HepG2 (cell line): ENCODE measurements at regions not wholly inside any gene's neighbourhood (a gene's known extent, or its start where the extent isn't known, plus 50 kb on each side); places are given as distances from the start of the nearest gene placed in this dataset.

Experiments used
- ATAC-seq: fragments of 200-7000 bp; cut with Tn5 transposase; 3 replicates; pipeline ENCODE4 v1.9.1; 2020; ENCODE audit warnings: mild to moderate bottlenecking, moderate library complexity
- BruUV-seq: library from RNA; stranded (reverse); fragments of 400-500 nt; replicated peaks from 2 replicates; lab custom pipeline; 2021; lab: Mats Ljungman, UMichigan
- CTCF ChIA-PET: fragments of 300-600 bp; formaldehyde crosslinking; extraction: SDS; loops from one replicate; lab custom pipeline; 2021; ENCODE audit warnings: low total read pairs, inconsistent platforms, low intra/inter-chr PET ratio; lab: Yijun Ruan, JAX
- POLR2A ChIA-PET: fragments of 350-600 bp; sonication (Branson Sonifier 250); formaldehyde crosslinking; loops from one replicate; lab custom pipeline; 2020; ENCODE audit warnings: antibody characterized with exemption, inconsistent platforms; lab: Yijun Ruan, JAX
- DNase-seq: peaks from one replicate; pipeline ENCODE4 v3.0.0-alpha.2; 2015; ENCODE audit warnings: low spot score
- FAIRE-seq: peaks from 3 replicates; lab custom pipeline; 2011; peaks lifted over from hg19 to GRCh38; lab: Jason Lieb, UNC
- H2AFZ ChIP-seq: one replicate; pipeline ENCODE4 v1.6.1; 2011; ENCODE audit warnings: low read length, inconsistent platforms
- H3K27ac ChIP-seq: fragments of 300-600 bp; 3 replicates; pipeline ENCODE4 v1.8.0; 2011; ENCODE audit warnings: mixed run types, mild to moderate bottlenecking, mixed read lengths, low read length, inconsistent platforms; ENCODE audit not compliant: insufficient read depth; ENCODE audit errors: extremely low read length
- H3K27me3 ChIP-seq, 2 experiments: fragments of 200-600 bp in 1 of 2; 2 replicates in 1 of 2; 3 replicates in 1 of 2; pipeline versions ENCODE4 v1.6.0 to v1.8.0; 2011; ENCODE audit warnings: low read length in 2 of 2, mild to moderate bottlenecking in 2 of 2, moderate library complexity in 2 of 2, inconsistent platforms in 1 of 2; ENCODE audit not compliant: insufficient read depth in 2 of 2, control insufficient read depth in 1 of 2
- H3K36me3 ChIP-seq, 2 experiments: fragments of 200-600 bp in 1 of 2; replicated peaks in 1 of 2; 2 replicates in 1 of 2; 3 replicates in 1 of 2; pipeline versions ENCODE4 v1.5.1 to v1.8.0; 2011; ENCODE audit warnings: low read length in 2 of 2, inconsistent platforms in 1 of 2; ENCODE audit not compliant: insufficient read depth in 2 of 2, control insufficient read depth in 1 of 2
- H3K4me1 ChIP-seq: 2 replicates; pipeline ENCODE4 v1.5.1; 2012; ENCODE audit warnings: low read length, inconsistent platforms; ENCODE audit not compliant: insufficient read depth
- H3K4me2 ChIP-seq: 2 replicates; pipeline ENCODE4 v1.6.0; 2011; ENCODE audit warnings: low read depth, low read length, inconsistent platforms
- H3K4me3 ChIP-seq, 3 experiments: fragments of 200-600 bp in 1 of 3; sonication (generic), shearing (Covaris generic) in 1 of 3; replicated peaks in 1 of 3; 2 replicates each; pipeline ENCODE4 v1.5.1; 2011 to 2016; ENCODE audit warnings: low read length in 3 of 3, inconsistent platforms in 2 of 3, low read depth in 2 of 3, mild to moderate bottlenecking in 2 of 3, control low read depth in 1 of 3, mixed read lengths in 1 of 3; ENCODE audit not compliant: insufficient read depth in 1 of 3
- H3K79me2 ChIP-seq: one replicate; pipeline ENCODE4 v1.6.1; 2011; ENCODE audit warnings: low read length, inconsistent platforms; ENCODE audit not compliant: insufficient read depth
- H3K9ac ChIP-seq: 2 replicates; pipeline ENCODE4 v1.6.0; 2011; ENCODE audit warnings: mild to moderate bottlenecking, low read depth, low read length, inconsistent platforms; ENCODE audit not compliant: insufficient read depth
- H3K9me3 ChIP-seq: 2 replicates; pipeline ENCODE4 v1.5.1; 2012; ENCODE audit warnings: mild to moderate bottlenecking, low read length
- H4K20me1 ChIP-seq: 2 replicates; pipeline ENCODE4 v1.6.0; 2011; ENCODE audit warnings: inconsistent platforms, mild to moderate bottlenecking, low read length, moderate library complexity; ENCODE audit not compliant: insufficient read depth
- FLYWCH1 ChIP-seq: sonication (generic); formaldehyde crosslinking; IDR thresholded peaks from 2 replicates; pipeline ENCODE4 v1.8.1; 2023; ENCODE audit warnings: mild to moderate bottlenecking, missing genetic modification reagents
- FOXM1 ChIP-seq: sonication (generic); formaldehyde crosslinking; IDR thresholded peaks from 2 replicates; pipeline ENCODE4 v1.5.0; 2020; ENCODE audit warnings: missing genetic modification reagents
- HDAC1 ChIP-seq: sonication (generic); formaldehyde crosslinking; IDR thresholded peaks from 2 replicates; pipeline ENCODE4 v1.5.1; 2020; ENCODE audit warnings: mild to moderate bottlenecking, missing genetic modification reagents
- KDM1A ChIP-seq: IDR thresholded peaks from 2 replicates; pipeline ENCODE4 v1.6.1; 2016; ENCODE audit warnings: missing compliant biosample characterization
- NBN ChIP-seq: fragments of 450-650 bp; conservative IDR thresholded peaks from 2 replicates; pipeline ENCODE4 v1.6.1; 2017
- SALL1 ChIP-seq: sonication (generic); formaldehyde crosslinking; IDR thresholded peaks from 2 replicates; pipeline ENCODE4 v1.8.0; 2022; ENCODE audit warnings: mild to moderate bottlenecking, missing genetic modification reagents
- SP1 ChIP-seq, 2 experiments: fragments of 450-650 bp in 1 of 2; sonication (generic) in 1 of 2; formaldehyde crosslinking in 1 of 2; IDR thresholded peaks; 2 replicates each; pipeline versions ENCODE4 v1.4.0 to v1.6.1; 2016 to 2020; ENCODE audit warnings: missing genetic modification reagents in 1 of 2
- ZNF337 ChIP-seq: sonication (generic); formaldehyde crosslinking; IDR thresholded peaks from 2 replicates; pipeline ENCODE4 v1.5.1; 2020; ENCODE audit warnings: missing genetic modification reagents, low read depth, mild to moderate bottlenecking, borderline replicate concordance
- ZNF382 ChIP-seq: sonication (generic); formaldehyde crosslinking; IDR thresholded peaks from 2 replicates; pipeline ENCODE4 v1.5.0; 2020; ENCODE audit warnings: missing genetic modification reagents, mild to moderate bottlenecking, borderline replicate concordance
- ZNF784 ChIP-seq: sonication (generic); formaldehyde crosslinking; IDR thresholded peaks from 2 replicates; pipeline ENCODE4 v1.5.1; 2020; ENCODE audit warnings: missing genetic modification reagents, mild to moderate bottlenecking, borderline replicate concordance
- WGBS: methylation state at CpG from one replicate; pipeline ENCODE4 v1.1.6; 2017; ENCODE audit warnings: low lambda C conversion rate; 5-methylcytosine and 5-hydroxymethylcytosine counted together
- in situ Hi-C: cut with HindIII; loops from 2 replicates; pipeline ENCODE4 v1.10.0; 2017; ENCODE audit warnings: low pct_unique_long_range_greater_than_20kb; ENCODE audit not compliant: extremely low pct_ligation_motif_present
- intact Hi-C: fragments of 100-400 bp; cut with micrococcal nuclease; formaldehyde crosslinking; loops from one replicate; pipeline ENCODE4 v1.10.0; 2022; ENCODE audit not compliant: unreplicated experiment
- TF ChIP-seq, protein P1 (sequence below): sonication (generic); formaldehyde crosslinking; IDR thresholded peaks from 2 replicates; pipeline ENCODE4 v1.8.1; 2023; ENCODE audit warnings: mild to moderate bottlenecking, missing genetic modification reagents

DNA sequence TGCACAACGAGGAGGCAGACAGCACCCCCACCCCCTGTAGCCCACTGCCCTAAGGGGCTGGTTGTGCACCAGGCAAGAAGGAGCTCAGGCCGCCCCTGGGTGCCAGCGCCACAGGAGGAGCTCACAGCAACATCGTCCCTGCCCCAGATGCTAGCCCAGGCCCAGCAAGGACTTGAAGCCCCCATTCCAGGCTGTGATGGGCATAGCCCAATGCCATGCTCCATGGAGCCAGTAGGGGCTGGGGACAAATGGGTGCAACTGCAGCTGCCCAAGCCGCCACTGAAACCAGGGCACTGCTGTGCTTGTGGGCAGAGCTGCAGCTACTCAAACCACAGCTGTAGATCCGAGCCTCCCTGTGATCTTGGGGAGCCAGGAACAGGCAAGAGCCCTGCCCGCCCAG, 241.3 kb upstream of the GIMD1 start:
- in situ Hi-C loops (no loop called here), intact Hi-C loops (no loop called here)
- FAIRE-seq (no peak), ATAC-seq (no peak), DNase-seq (no peak)
- H3K9me3 ChIP-seq = no peaks in the 10 kb centered on the region; the same call in 1 of the 2 replicates
- H3K9ac ChIP-seq = no peak overlapping the region
- no peaks in the 10 kb centered on the region for H3K4me1 ChIP-seq
- H3K4me2 ChIP-seq = no peak overlapping the region
- ChIA-PET POLR2A (no interaction called here), CTCF (no interaction called here)
- H3K27me3 ChIP-seq = no peaks in the 10 kb centered on the region
- TF ChIP-seq, protein P1, sequence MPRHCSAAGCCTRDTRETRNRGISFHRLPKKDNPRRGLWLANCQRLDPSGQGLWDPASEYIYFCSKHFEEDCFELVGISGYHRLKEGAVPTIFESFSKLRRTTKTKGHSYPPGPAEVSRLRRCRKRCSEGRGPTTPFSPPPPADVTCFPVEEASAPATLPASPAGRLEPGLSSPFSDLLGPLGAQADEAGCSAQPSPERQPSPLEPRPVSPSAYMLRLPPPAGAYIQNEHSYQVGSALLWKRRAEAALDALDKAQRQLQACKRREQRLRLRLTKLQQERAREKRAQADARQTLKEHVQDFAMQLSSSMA (CRISPR knock-in tag) = no peak
- TF ChIP-seq HDAC1 (CRISPR knock-in tag) = no peak
- TF ChIP-seq ZNF337 (CRISPR knock-in tag) = no peak
- H2AFZ ChIP-seq = no peak overlapping the region
- H3K79me2 ChIP-seq = no peaks in the 10 kb centered on the region
- no peaks in the 10 kb centered on the region for H3K36me3 ChIP-seq
- no peak overlapping the region for H3K27ac ChIP-seq
- WGBS = 25% methylated on average over 2 of the region's 7 CpGs
- no peak overlapping the region for H3K4me3 ChIP-seq
- no peaks in the 10 kb centered on the region for H4K20me1 ChIP-seq
- BruUV-seq = no TSS peak

DNA sequence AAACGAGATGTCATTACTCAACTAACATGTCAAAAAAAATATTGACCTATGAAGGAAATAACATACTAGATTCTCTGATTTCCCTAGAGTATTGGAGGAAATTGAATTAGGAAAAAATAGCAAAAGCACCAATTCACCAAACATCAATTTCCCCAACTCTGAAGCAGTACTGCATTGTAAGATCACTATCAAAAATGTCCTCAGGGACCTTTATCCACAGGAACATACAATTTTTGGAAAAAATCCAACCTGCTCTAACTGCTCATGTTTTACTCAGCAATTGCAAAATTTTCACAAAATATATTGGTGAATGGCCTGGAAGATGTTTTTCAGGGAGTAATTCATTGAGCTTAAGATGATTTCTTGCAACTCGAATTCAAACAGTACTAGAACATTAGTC, 239.0 kb upstream of the GIMD1 start:
- no peak for TF ChIP-seq SALL1
- TF ChIP-seq KDM1A (CRISPR knock-in tag) = no peak
- TF ChIP-seq FLYWCH1 = no peak
- no peak for TF ChIP-seq SP1 (IDR thresholded peaks at IDR 0.05)
- TF ChIP-seq SP1 (CRISPR knock-in tag; IDR thresholded peaks at IDR 0.05) = no peak
- no peak for TF ChIP-seq ZNF784
- TF ChIP-seq NBN = no peak
- TF ChIP-seq FOXM1 = no peak
- no peak for TF ChIP-seq ZNF382 (CRISPR knock-in tag)
- no peak overlapping the region for H3K27ac ChIP-seq
- no peak overlapping the region for H3K4me2 ChIP-seq
- no peak overlapping the region for H3K9ac ChIP-seq
- H3K4me3 ChIP-seq = no peak overlapping the region
- WGBS = 14% methylated on average over 2 of the region's 2 CpGs
- H3K4me1 ChIP-seq = no peaks in the 10 kb centered on the region
- H4K20me1 ChIP-seq = no peaks in the 10 kb centered on the region
- in situ Hi-C loops = no loop called here
- no peaks in the 10 kb centered on the region for H3K27me3 ChIP-seq
- CTCF ChIA-PET = no interaction called here
- POLR2A ChIA-PET = no interaction called here
- intact Hi-C loops = no loop called here
- H3K36me3 ChIP-seq = no peaks in the 10 kb centered on the region
- no peaks in the 10 kb centered on the region; the same call in 1 of the 2 replicates for H3K9me3 ChIP-seq
- no peak for DNase-seq
- H3K79me2 ChIP-seq = no peaks in the 10 kb centered on the region
- no peak for ATAC-seq
- FAIRE-seq = no peak
- BruUV-seq = no TSS peak
- H2AFZ ChIP-seq = no peak overlapping the region
